Colonic mucosa (tissue), 4 donors: ENCODE measurements at regions not wholly inside any gene's neighbourhood (a gene's known extent, or its start where the extent isn't known, plus 50 kb on each side); places are given as distances from the start of the nearest gene placed in this dataset.
"Not testable (repeated sequence)": the region's sequence is repeated elsewhere in the genome, so short reads cannot be mapped to it uniquely, and the experiment has no call there.

Experiments
- DNase-seq: peaks from one replicate; pipeline ENCODE4 v3.0.0-alpha.2; 2020
- H3K27ac ChIP-seq: fragments of 200-600 bp; one replicate; pipeline ENCODE4 v1.8.0; 2021
- H3K27me3 ChIP-seq: fragments of 200-600 bp; one replicate; pipeline ENCODE4 v1.8.0; 2021
- H3K36me3 ChIP-seq: fragments of 200-600 bp; one replicate; pipeline ENCODE4 v1.8.0; 2021
- H3K4me1 ChIP-seq: fragments of 200-600 bp; one replicate; pipeline ENCODE4 v1.8.0; 2021; ENCODE audit warnings: mild to moderate bottlenecking
- H3K4me3 ChIP-seq: fragments of 200-600 bp; one replicate; pipeline ENCODE4 v1.8.0; 2021
- H3K9ac ChIP-seq, 2 donors: one replicate each; pipeline ENCODE4 v1.7.0; 2013; ENCODE audit warnings: control low read depth in 2 of 2, low read depth in 2 of 2, low read length in 2 of 2
- H3K9me3 ChIP-seq: fragments of 200-600 bp; one replicate; pipeline ENCODE4 v1.8.0; 2021
- intact Hi-C: fragments of 100-400 bp; cut with DNase I; formaldehyde crosslinking; loops from one replicate; pipeline ENCODE4 v1.14.1; 2022
- TF ChIP-seq, protein P1 (sequence below): fragments of 200-600 bp; IDR thresholded peaks from one replicate; pipeline ENCODE4 v1.8.0; 2022; ENCODE audit warnings: antibody characterized with exemption, mild to moderate bottlenecking
- donor health status: healthy.
- donor health status: DM: no; HTN: no; CAD: no.
- donor health status: DM: no; HTN: no; CAD: no.

DNA sequence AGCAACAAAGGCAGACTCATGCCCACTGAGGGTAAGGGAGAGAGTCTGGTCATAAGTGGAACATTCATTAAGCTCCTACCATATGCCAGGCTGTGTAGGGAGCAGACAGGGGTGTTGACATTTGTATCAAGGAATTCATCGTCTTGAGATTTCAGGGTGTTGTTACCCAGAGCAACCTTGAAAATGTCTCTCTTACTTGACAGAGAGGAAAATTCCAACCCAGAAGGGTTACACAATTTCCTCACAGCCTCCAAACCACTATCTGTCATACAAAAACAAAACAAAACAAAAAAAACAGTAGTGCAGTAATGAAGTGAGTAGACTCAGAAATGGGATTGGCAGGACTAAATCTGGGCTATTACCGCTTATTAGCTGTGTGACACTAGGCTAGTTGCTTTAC lies 113.2 kb downstream of the MIAT start:
- no peak overlapping the region for H3K9ac ChIP-seq
- no peaks in the 10 kb centered on the region for H3K27me3 ChIP-seq
- no peak for DNase-seq
- TF ChIP-seq, protein P1, sequence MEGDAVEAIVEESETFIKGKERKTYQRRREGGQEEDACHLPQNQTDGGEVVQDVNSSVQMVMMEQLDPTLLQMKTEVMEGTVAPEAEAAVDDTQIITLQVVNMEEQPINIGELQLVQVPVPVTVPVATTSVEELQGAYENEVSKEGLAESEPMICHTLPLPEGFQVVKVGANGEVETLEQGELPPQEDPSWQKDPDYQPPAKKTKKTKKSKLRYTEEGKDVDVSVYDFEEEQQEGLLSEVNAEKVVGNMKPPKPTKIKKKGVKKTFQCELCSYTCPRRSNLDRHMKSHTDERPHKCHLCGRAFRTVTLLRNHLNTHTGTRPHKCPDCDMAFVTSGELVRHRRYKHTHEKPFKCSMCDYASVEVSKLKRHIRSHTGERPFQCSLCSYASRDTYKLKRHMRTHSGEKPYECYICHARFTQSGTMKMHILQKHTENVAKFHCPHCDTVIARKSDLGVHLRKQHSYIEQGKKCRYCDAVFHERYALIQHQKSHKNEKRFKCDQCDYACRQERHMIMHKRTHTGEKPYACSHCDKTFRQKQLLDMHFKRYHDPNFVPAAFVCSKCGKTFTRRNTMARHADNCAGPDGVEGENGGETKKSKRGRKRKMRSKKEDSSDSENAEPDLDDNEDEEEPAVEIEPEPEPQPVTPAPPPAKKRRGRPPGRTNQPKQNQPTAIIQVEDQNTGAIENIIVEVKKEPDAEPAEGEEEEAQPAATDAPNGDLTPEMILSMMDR, result no peak
- H3K36me3 ChIP-seq, result no peaks in the 10 kb centered on the region
- no peaks in the 10 kb centered on the region for H3K4me1 ChIP-seq
- no peaks in the 10 kb centered on the region for H3K9me3 ChIP-seq
- intact Hi-C loops, result no loop called here
- H3K4me3 ChIP-seq, result no peak overlapping the region
- no peak overlapping the region for H3K27ac ChIP-seq

DNA sequence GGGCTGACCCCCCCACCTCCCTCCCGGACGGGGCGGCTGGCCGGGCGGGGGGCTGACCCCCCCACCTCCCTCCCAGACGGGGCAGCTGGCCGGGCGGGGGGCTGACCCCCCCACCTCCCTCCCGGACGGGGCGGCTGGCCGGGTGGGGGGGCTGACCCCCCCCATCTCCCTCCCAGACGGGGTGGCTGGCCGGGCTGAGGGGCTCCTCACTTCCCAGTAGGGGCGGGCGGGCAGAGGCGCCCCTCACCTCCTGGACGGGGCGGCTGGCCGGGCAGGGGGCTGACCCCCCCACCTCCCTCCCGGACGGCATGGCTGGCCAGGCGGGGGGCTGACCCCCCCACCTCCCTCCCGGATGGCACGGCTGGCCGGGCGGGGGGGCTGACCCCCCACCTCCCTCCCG lies 115.7 kb downstream of the MIAT start:
- H3K27ac ChIP-seq, H3K27me3 ChIP-seq, H3K4me3 ChIP-seq, H3K9ac ChIP-seq, DNase-seq, intact Hi-C loops, H3K4me1 ChIP-seq, H3K9me3 ChIP-seq, H3K36me3 ChIP-seq: not testable (repeated sequence)

DNA sequence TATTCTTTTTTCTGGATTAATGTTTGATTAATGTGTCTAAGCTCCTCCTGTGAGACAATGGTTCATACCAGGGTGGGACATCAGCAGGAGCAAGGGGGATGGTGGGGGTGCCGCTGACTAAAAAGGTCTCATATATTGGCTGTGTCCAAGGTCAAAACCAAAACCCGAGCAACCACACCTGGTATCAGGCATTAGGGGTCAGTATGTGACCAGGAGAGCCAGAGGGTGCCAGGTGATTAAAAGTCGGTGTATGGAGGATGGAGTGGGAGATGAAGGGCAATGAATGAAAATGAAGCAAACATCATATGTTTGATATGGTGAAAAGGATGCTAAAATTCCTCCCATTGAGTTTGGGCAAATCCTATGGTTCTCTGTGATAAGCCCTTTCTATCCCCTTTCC lies 118.0 kb downstream of the MIAT start:
- intact Hi-C loops, result no loop called here
- H3K4me3 ChIP-seq, result no peak overlapping the region
- no peaks in the 10 kb centered on the region for H3K27me3 ChIP-seq
- no peaks in the 10 kb centered on the region for H3K9me3 ChIP-seq
- no peaks in the 10 kb centered on the region for H3K36me3 ChIP-seq
- DNase-seq, result no peak
- no peak overlapping the region for H3K9ac ChIP-seq
- TF ChIP-seq, protein P1, result no peak
- H3K4me1 ChIP-seq, result no peaks in the 10 kb centered on the region
- no peak overlapping the region for H3K27ac ChIP-seq

DNA sequence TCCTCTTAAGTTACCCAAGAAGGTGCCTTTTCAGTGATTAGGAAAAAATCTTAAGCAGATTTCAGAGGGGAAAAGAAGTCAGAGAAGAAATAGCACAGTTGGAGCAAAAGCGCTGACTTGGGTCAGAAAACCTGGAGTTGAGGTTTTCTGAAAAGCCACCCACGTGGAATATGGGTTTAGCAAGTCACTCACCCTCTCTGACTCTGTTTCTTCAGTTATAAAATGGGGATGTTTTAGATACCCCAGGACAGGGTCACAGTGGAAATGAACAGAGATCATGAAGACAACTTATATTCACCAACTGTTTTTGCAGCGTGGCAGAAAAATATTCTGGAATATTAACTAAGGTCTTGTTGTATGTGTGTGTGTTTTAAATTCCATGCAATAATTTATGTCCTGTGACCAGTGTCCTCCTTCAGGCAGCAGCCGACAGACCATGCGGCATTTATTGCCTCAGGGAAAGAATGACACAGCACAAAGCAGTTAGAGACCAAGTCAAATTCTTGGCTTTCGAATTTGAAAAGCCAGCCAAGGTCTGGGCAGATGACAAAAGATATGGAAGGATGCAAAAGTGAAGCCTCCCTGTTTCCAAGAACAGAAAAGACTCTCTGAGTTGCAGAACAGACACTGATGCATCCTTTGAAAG lies 119.9 kb downstream of the MIAT start:
- no peak overlapping the region for H3K27ac ChIP-seq
- H3K4me3 ChIP-seq, result no peak overlapping the region
- H3K27me3 ChIP-seq, result no peaks in the 10 kb centered on the region
- no peaks in the 10 kb centered on the region for H3K4me1 ChIP-seq
- intact Hi-C loops, result no loop called here
- DNase-seq, result no peak
- H3K9me3 ChIP-seq, result no peaks in the 10 kb centered on the region
- TF ChIP-seq, protein P1, result no peak
- H3K9ac ChIP-seq, result no peak overlapping the region
- no peaks in the 10 kb centered on the region for H3K36me3 ChIP-seq

DNA sequence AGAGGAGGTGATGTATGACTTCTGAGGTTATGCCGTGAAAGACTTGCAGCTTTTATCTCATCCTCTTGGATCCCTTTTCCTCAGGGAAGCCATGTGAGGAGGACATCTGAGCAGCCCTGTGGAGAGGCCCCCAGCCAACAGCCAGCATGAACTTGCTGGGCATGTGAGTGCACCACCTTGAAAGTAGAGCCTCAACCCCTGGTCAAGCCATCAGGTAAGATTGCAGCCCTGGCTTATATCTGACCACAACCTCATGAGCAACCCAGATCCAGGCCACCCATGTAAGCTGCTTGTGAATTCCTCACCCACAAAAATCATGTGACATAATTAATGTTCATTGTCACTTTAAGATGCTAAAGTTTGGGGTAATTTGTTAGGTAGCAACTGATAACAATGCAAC lies 121.0 kb downstream of the MIAT start:
- no peak for DNase-seq
- TF ChIP-seq, protein P1, result no peak
- Histone ChIP-seq H3K9ac (no peak overlapping the region), H3K27me3 (no peaks in the 10 kb centered on the region), H3K4me3 (no peak overlapping the region), H3K9me3 (no peaks in the 10 kb centered on the region), H3K27ac (no peak overlapping the region), H3K36me3 (no peaks in the 10 kb centered on the region), H3K4me1 (no peaks in the 10 kb centered on the region)
- intact Hi-C loops, result no loop called here

DNA sequence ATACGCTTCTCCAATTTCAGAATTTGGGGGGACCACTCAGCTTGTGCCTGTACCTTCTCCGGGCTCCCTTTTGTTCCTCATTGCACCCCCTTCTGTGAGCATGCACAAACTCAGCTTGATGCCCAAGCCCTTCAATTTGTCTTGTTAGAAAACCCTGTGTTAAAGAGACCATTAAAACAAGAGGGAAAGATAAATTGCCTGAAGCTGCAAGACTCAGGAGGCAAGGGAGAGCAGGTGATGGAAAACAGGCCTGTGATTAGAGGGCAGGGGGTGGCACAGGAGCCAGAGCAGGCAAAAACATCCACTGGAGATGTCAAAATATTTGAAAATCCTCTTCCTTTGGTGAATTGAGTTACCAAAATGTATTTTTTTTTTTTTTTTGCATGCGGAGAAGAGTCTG lies 121.7 kb downstream of the MIAT start:
- no peak overlapping the region for H3K9ac ChIP-seq
- H3K4me1 ChIP-seq, result no peaks in the 10 kb centered on the region
- DNase-seq, result no peak
- intact Hi-C loops, result no loop called here
- H3K27me3 ChIP-seq, result no peaks in the 10 kb centered on the region
- no peaks in the 10 kb centered on the region for H3K36me3 ChIP-seq
- H3K4me3 ChIP-seq, result no peak overlapping the region
- H3K27ac ChIP-seq, result no peak overlapping the region
- TF ChIP-seq, protein P1, result no peak
- H3K9me3 ChIP-seq, result no peaks in the 10 kb centered on the region
